RWPE1 (cell line): ENCODE measurements at regions not wholly inside any gene's neighbourhood (a gene's known extent, or its start where the extent isn't known, plus 50 kb on each side); places are given as distances from the start of the nearest gene placed in this dataset.

Experiments
- CTCF ChIA-PET: fragments of 350-600 bp; sonication (Branson Sonifier 250); formaldehyde crosslinking; extraction: SDS; loops from one replicate; lab custom pipeline; 2021; lab: Yijun Ruan, JAX
- POLR2A ChIA-PET: fragments of 400-600 bp; formaldehyde crosslinking; extraction: SDS; loops from one replicate; lab custom pipeline; 2020; ENCODE audit warnings: antibody characterized with exemption; ENCODE audit not compliant: low non-redundant PET; lab: Yijun Ruan, JAX
- DNase-seq: peaks from one replicate; pipeline ENCODE4 v3.0.0; 2012; ENCODE audit warnings: low spot score
- H3K27ac ChIP-seq: fragments of 450-650 bp; 2 replicates; pipeline ENCODE4 v1.5.1; 2017
- TF ChIP-seq, protein P1 (sequence below): fragments of 450-650 bp; conservative IDR thresholded peaks from 2 replicates; pipeline ENCODE4 v1.5.1; 2017; ENCODE audit warnings: low read depth, mild to moderate bottlenecking

DNA sequence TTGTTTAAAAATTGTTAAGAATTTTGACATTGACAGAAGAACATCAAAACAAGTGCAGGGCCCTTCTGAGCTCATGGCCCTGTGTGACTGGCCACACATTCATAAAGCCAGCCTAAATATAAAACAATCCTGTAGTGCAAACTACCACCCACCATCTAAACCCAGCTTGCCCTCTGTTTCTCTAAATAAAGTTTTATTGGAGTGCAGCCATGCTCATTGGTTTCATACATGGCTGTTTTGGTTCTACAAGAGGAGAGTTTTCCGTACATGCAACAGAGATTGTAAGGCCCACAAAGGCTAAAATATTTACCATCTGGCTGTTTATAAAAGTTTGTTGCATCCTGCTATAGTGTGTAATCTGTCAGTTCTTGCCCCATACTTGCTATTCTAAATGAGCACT, 54.6 kb upstream of the TRIM24 start:
- CTCF ChIA-PET: interaction anchor here (0.6 kb wide), 1 partner anchor 538 kb away, joined by 4 read pairs; no protein-coding TSS in a partner anchor
- DNase-seq: no peak
- POLR2A ChIA-PET: no interaction called here
- TF ChIP-seq, protein P1, sequence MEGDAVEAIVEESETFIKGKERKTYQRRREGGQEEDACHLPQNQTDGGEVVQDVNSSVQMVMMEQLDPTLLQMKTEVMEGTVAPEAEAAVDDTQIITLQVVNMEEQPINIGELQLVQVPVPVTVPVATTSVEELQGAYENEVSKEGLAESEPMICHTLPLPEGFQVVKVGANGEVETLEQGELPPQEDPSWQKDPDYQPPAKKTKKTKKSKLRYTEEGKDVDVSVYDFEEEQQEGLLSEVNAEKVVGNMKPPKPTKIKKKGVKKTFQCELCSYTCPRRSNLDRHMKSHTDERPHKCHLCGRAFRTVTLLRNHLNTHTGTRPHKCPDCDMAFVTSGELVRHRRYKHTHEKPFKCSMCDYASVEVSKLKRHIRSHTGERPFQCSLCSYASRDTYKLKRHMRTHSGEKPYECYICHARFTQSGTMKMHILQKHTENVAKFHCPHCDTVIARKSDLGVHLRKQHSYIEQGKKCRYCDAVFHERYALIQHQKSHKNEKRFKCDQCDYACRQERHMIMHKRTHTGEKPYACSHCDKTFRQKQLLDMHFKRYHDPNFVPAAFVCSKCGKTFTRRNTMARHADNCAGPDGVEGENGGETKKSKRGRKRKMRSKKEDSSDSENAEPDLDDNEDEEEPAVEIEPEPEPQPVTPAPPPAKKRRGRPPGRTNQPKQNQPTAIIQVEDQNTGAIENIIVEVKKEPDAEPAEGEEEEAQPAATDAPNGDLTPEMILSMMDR: no peak
- no peak overlapping the region for H3K27ac ChIP-seq

GRCh38 chr7:138407792-138408191, 52.3 kb upstream of the TRIM24 start:
- POLR2A ChIA-PET: no interaction called here
- CTCF ChIA-PET: no interaction called here
- TF ChIP-seq, protein P1: no peak
- no peak for DNase-seq
- H3K27ac ChIP-seq: no peak overlapping the region
